DND-41 (cell line): ENCODE measurements at regions not wholly inside any gene's neighbourhood (a gene's known extent, or its start where the extent isn't known, plus 50 kb on each side); places are given as distances from the start of the nearest gene placed in this dataset.

Source experiments
- EZH2 ChIP-seq: IDR thresholded peaks from 3 replicates; pipeline ENCODE4 v1.6.1; 2012; ENCODE audit warnings: borderline replicate concordance, low read depth, mild to moderate bottlenecking, moderate library complexity, low read length, inconsistent platforms; ENCODE audit not compliant: severe bottlenecking
- TF ChIP-seq, protein P1 (sequence below): IDR thresholded peaks from 2 replicates; pipeline ENCODE4 v1.5.1; 2012; ENCODE audit warnings: borderline replicate concordance, low read length, moderate library complexity, mild to moderate bottlenecking; ENCODE audit not compliant: poor library complexity, severe bottlenecking; ENCODE audit errors: extremely low read depth

DNA sequence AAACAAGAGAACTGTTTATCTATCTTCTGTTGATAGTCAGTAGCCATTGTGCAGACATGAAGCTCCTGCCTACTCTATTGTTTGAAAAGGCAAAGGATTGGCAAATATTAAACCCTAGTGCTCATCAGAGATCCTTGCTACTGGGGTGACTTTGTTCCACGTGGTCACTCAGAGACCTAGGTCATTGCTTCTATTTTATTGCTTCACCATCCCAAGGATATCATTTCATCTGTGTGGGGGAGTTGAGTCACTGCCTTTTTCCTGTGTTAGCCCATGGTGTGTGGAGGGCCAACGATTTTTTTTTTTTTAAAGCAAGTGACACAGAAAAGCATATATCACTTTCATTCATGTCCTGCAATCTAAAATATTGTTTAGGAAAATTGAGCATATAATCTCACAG, 254.1 kb upstream of the RXFP2 start:
- TF ChIP-seq, protein P1, sequence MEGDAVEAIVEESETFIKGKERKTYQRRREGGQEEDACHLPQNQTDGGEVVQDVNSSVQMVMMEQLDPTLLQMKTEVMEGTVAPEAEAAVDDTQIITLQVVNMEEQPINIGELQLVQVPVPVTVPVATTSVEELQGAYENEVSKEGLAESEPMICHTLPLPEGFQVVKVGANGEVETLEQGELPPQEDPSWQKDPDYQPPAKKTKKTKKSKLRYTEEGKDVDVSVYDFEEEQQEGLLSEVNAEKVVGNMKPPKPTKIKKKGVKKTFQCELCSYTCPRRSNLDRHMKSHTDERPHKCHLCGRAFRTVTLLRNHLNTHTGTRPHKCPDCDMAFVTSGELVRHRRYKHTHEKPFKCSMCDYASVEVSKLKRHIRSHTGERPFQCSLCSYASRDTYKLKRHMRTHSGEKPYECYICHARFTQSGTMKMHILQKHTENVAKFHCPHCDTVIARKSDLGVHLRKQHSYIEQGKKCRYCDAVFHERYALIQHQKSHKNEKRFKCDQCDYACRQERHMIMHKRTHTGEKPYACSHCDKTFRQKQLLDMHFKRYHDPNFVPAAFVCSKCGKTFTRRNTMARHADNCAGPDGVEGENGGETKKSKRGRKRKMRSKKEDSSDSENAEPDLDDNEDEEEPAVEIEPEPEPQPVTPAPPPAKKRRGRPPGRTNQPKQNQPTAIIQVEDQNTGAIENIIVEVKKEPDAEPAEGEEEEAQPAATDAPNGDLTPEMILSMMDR, result no peak
- TF ChIP-seq EZH2, result no peak
